ENCODE measurements at regions not wholly inside any gene's neighbourhood (a gene's known extent, or its start where the extent isn't known, plus 50 kb on each side); places are given as distances from the start of the nearest gene placed in this dataset.
"Not testable (repeated sequence)": the region's sequence is repeated elsewhere in the genome, so short reads cannot be mapped to it uniquely, and the experiment has no call there.

- intact Hi-C loops (cut with DNase I), result no loop called here
- DNase-seq, result peak in 1 of 10 donors; percentile 29
These were observed 588.3 kb upstream of the SEMA6D start for GRCh38 chr15:47129033-47129432.

- DNase-seq; intact Hi-C loops (cut with DNase I): not testable (repeated sequence)
These were observed 585.9 kb upstream of the SEMA6D start for GRCh38 chr15:47131450-47131849.

GRCh38 chr15:47135267-47135666 lies 582.0 kb upstream of the SEMA6D start:
- intact Hi-C loops (cut with DNase I), result no loop called here
- no peak for DNase-seq

- no peak for DNase-seq
- intact Hi-C loops (cut with DNase I), result no loop called here
These were observed 581.1 kb upstream of the SEMA6D start for GRCh38 chr15:47136236-47136635.

- no peak for DNase-seq
- intact Hi-C loops (cut with DNase I), result no loop called here
These were observed 577.3 kb upstream of the SEMA6D start for GRCh38 chr15:47139965-47140364.

- intact Hi-C loops (cut with DNase I), result no loop called here
These were observed 559.5 kb upstream of the SEMA6D start for GRCh38 chr15:47157827-47158226.

GRCh38 chr15:47158573-47158972 lies 558.7 kb upstream of the SEMA6D start:
- DNase-seq, result no peak

More at GRCh38 chr15:47157827-47158226, 559.5 kb upstream of the SEMA6D start:
- no peak for DNase-seq

GRCh38 chr15:47177177-47177576 lies 540.1 kb upstream of the SEMA6D start:
- DNase-seq, result no peak
- intact Hi-C loops (cut with DNase I), result no loop called here

More at GRCh38 chr15:47158573-47158972, 558.7 kb upstream of the SEMA6D start:
- intact Hi-C loops (cut with DNase I), result no loop called here

- intact Hi-C loops (cut with DNase I), result no loop called here
- no peak for DNase-seq
These were observed 537.3 kb upstream of the SEMA6D start for GRCh38 chr15:47179988-47180387.

GRCh38 chr15:47182818-47183217 lies 534.5 kb upstream of the SEMA6D start:
- DNase-seq, result no peak
- intact Hi-C loops (cut with DNase I), result no loop called here

- intact Hi-C loops (cut with DNase I), result no loop called here
- DNase-seq, result peak in 9 of 10 donors; percentile 19 to 90 (median 48)
These were observed 533.0 kb upstream of the SEMA6D start for GRCh38 chr15:47184003-47184907.

GRCh38 chr15:47184908-47185801 lies 532.1 kb upstream of the SEMA6D start:
- DNase-seq, result peak in 5 of 10 donors; percentile 9 to 83 (median 28)
- intact Hi-C loops (cut with DNase I), result no loop called here

- intact Hi-C loops (cut with DNase I), result no loop called here
- DNase-seq, result no peak
These were observed 531.2 kb upstream of the SEMA6D start for GRCh38 chr15:47186075-47186474.

GRCh38 chr15:47188758-47189507 lies 528.4 kb upstream of the SEMA6D start:
- intact Hi-C loops (cut with DNase I), result no loop called here
- no peak for DNase-seq

GRCh38 chr15:47194718-47195117 lies 522.6 kb upstream of the SEMA6D start:
- intact Hi-C loops (cut with DNase I), result loop anchor here (5.0 to 10.0 kb wide), 4 partner anchors 280 to 1093 kb away; no protein-coding TSS in a partner anchor
- no peak for DNase-seq

GRCh38 chr15:47196048-47196447 lies 521.3 kb upstream of the SEMA6D start:
- intact Hi-C loops (cut with DNase I), result loop anchor here (1.0 to 10.0 kb wide), 6 partner anchors 279 to 1157 kb away; no protein-coding TSS in a partner anchor
- DNase-seq, result peak; percentile 67 to 98 (median 84)

GRCh38 chr15:47203993-47204392 lies 513.3 kb upstream of the SEMA6D start:
- DNase-seq, result no peak
- intact Hi-C loops (cut with DNase I), result no loop called here

- DNase-seq, result no peak
- intact Hi-C loops (cut with DNase I), result no loop called here
These were observed 510.8 kb upstream of the SEMA6D start for GRCh38 chr15:47206358-47206978.

- intact Hi-C loops (cut with DNase I), result no loop called here
- no peak for DNase-seq
These were observed 507.7 kb upstream of the SEMA6D start for GRCh38 chr15:47209591-47209990.

Data from posterior cingulate gyrus (tissue), 11 donors.